Activated CD4-positive, alpha-beta T cell treated with anti-CD3 and anti-CD28 coated beads for 24 hours (primary cell): ENCODE measurements at regions not wholly inside any gene's neighbourhood (a gene's known extent, or its start where the extent isn't known, plus 50 kb on each side); places are given as distances from the start of the nearest gene placed in this dataset.
"Not testable (repeated sequence)": the region's sequence is repeated elsewhere in the genome, so short reads cannot be mapped to it uniquely, and the experiment has no call there.

ENCODE experiments used
- DNase-seq, 2 donors: peaks; one replicate each; pipeline ENCODE4 v3.0.0-alpha.2; 2020; ENCODE audit warnings: low read depth in 2 of 2

DNA sequence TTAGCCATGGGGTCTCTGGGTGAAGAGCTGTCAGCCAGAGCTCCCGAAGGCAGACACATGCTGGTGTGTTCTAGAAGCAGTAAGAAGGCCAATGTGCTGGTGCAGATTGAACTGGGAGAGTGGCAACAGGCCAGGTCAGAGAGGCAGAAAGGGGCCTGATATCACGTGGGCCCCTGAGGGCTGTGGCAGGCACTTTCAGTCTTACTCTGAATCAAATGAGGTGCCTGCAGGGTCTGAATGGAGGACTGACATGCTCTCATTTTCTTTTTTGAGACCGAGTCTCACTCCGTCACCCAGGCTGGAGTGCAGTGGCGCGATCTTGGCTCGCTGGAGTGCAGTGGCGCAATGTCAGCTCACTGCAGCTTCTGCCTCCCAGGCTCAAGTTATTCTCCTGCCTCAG, 293.8 kb downstream of the ABCC12 start:
- DNase-seq = no peak

DNA sequence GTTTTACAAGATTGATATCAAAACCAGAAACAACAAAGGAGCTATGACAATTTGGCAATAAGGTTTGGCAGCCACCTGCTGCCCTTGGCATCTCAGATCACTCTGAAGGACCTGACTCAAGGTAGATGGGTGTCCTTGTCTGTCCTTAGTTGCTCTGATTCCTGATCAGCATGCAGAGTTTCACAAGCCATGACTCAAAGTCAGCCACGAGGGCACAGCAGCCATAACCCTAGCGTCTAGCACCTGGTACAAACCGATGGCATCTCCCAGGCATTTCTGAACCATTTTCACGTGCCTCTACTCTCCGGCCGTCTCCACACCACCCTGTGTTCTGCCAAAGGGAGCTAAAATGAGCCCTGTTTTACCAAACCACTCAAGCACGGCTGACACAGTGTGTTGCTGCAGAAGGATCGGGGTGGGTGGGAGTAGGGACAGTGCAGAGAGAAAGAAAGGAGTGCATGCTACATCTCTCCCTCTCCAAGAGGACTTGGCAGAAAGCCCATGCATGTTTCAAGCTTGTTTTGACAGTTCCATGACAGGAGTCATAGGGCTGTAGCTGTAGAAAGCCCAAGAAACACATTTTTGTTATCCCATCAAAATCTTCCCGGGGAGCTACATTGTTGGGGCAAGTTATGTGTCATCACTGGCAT, 297.3 kb downstream of the ABCC12 start:
- DNase-seq = no peak

DNA sequence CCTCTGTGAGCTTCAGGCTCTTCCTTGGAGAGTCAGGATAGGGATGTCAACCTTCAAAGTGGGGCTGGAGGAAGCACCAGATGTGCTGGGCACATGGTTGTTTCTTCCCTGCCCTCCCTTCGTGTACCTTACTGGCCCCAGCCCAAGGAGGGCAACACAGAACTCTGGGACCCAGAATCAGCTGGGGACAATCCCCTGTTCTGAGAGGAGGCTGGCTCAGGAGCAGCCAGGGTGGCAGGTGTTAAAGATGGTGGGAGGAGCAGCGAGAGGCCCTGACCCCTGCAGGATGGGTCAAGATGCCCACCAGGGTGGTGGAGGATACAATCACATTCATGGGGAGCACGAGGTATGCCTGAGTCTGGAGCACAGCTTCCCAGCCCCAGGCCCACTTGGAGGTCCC, 300.4 kb downstream of the ABCC12 start:
- DNase-seq = no peak

DNA sequence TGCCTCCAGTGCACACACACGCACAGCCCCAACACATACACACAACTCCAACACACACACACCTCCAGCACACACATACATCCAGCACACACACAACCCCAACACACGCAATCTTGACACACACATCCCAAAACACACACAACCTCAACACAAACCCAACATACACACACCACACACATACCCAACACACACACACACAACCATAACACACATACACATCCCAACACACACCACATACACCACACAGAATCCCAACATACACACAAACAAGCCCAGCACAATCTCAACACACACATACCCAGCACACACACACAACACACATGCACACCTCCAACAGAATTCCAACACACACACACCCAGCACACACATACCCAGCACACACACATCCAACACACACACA, 301.1 kb downstream of the ABCC12 start:
- DNase-seq = no peak

DNA sequence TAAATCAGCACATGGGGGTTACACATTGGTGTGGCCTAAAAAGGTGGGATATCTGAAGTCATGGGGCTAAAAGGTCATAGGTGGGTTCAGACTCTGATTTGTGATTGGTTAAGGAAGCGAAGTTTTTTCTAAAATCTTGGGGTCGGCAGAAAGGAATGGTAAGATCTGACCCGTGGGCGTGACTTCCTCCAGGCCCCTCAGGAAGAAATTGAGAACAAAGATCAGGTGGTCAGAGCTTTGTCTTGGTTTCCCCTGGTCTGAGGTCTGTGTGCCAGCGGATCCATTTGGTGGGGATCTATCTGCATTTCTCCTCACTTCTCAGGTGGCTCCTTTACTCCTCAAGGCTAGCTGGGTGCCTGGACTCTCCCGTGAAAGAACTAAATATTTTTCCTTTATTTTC, 302.8 kb downstream of the ABCC12 start:
- DNase-seq = no peak

DNA sequence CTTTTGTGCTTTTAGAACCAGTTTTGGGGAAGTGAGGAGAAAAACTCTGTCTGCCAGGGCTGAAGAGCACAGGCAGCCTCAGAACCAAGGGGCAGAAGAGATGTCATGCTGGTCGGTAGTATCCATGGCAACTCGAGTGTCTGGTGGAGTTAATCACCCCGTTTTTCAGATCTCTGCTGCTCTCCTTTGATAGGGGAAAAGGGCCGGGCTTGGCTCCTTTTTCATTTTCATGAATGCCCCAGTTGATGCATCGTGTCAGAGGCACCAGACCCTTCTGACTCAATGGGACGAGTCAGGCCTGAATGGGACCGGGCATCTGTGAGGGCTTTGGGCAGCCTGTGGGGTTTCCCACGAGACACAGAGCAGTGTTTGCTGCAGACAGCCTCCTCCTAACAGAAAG, 304.6 kb downstream of the ABCC12 start:
- DNase-seq = no peak

DNA sequence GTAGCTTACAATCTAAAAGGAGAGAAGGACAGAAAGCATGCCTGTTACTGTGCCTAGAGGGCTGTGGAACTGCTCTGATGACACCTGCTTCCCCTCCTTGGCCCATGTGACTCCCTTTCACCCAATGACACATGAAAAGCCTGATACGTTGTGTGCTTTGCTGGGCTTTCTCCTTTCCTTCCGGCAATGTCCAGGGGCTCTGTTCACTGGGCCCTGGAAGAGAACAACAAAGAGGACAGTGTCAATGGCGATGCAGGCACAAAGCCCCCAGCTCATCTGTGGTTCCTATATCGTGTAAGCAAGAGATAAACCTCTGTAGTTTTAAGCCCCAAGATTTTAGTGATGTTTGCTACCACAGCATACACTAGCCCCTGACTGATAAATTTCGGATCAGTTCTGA, 306.1 kb downstream of the ABCC12 start:
- no peak for DNase-seq

DNA sequence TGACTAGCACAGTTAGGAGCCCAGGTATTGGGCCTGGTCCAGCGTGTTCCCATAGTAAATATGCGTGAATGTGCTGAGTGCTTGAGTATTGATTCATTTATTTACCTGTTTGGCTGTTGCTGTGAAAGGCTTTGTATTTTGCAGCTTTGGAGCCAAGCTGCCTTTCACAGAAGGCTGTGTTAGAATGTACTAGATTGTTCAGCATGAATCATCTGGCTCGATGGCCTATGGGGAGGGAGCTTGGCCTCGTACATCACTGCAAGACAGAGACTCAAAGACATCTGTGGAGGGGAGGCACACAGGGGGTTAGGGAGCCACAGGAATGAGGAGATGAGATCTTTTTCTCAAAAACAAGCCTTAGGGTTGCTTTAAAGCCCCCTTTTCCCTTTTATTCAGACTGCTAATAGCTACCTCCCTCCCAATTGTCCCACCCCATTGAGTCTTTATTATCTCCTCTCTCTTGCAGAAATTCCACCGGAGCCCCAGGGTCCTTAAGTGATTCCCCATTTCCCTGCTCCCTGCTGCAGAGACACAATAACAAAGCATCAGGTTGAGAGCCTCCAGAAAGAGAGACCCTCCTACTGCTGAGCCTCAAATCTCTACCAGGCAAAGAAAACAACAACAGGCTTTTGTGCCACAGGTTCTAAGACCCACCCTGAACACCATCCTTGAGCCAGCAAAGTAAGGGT, 307.2 kb downstream of the ABCC12 start:
- DNase-seq = no peak

DNA sequence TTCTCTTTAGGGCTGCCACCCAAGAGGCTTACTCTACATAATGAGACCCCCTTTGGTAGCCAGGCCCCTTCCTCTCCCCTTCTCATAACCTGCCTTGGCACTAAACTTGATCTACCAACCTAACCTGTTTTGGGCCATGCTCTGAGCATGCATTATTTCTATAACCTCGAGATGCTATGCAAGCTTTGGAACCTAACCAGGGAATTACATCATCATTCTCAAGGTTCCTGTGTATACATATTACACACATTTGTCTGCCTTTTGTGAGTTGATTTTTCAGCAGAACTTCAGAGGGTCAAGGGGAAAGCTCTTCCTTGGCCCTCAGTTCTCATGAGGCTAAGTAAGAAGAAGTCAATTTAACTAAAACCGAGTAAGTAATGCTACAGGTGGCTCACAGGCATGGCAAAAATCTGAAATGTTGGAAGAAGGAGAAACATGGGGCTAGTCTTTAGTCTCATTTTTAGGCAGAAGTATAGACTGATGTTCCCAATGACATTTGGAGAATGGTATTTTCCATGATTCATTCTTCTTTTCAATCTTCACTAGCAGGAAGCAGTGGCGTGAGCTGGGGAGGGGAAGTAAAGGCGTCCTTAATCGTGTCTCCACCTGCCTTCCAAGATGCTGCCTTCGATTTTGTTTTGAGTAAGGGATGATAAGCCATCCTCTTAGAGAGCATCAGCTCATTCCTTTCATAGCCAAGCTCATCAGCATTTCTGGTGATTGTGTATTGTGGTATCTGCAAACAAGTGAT, 308.4 kb downstream of the ABCC12 start:
- DNase-seq = no peak

DNA sequence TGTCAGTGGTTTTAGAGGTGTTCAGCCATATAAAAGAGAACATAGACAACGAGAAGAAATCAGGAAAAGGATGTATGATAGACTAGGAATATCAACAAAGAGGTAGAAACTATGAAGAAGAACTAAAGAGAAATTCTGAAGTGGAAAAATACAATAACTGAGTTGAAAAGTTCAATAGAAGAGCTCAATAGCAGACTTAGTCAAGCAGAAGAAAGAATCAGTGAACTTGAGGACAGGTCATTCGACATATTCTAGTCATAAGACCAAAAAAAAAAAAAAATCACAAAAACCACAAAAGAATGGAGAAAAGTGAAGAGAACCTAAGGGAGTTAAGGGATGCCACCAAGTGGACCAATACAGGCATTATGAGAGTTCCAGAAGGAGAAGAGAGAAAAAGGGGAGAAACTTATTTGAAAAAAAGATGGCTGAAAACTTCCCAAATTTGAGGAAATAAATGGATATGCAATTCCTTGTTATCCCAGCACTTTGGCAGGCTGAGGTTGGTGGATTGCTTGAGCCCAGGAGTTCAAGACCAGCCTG, 321.2 kb downstream of the ABCC12 start:
- no peak for DNase-seq

DNA sequence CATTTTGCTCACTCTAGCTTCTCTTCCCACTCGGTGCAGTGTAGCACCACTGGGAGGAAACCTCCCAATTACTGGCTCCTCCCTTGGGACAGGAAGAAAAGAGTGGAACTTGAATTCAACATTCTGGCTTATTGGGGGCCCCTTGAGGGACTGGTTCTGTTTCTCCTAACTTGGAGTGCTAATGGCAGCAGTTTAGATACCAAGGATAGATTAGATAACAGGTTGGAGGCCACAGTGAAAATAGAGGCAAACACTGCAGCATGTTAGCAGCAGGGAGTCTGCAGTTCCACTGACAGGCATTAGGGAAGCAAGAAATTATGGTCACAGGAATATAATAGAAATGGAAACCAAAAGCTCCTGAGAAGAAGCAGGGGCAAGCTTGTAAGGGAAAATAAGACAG, 322.0 kb downstream of the ABCC12 start:
- no peak for DNase-seq

DNA sequence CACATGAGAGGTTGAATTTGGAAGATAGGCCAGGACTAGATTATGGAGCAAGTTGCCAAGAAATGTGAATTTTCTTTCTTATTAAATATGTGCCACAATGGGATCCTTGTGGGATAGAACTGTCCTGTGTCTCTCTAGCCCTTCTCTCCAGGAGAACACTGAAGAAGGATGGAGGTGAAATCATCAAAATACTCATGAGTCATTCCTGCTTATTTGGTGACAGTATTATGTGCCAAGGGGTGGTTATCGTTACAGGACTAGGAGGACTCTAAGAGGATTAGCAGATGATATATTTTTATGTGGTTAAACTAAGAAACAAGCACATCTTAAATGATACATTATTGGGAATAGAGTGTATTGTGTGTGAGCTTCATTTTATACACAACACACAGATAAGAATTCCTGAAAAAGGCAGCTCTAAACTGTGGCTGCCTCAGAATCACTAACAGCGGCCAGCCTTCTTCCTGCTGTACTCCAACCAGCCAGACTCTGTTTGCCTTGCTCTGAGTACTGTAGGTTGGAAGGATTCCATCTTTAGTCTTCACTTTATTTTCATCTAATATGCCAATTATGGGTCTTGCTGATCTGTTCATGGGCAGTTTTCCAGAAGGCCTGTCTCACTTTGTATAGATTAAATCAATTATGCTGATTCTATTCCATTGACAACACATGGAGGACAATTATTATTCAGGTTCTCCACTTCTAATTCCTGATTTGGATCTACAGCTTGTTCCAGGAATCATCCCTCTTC, 325.8 kb downstream of the ABCC12 start:
- no peak for DNase-seq

DNA sequence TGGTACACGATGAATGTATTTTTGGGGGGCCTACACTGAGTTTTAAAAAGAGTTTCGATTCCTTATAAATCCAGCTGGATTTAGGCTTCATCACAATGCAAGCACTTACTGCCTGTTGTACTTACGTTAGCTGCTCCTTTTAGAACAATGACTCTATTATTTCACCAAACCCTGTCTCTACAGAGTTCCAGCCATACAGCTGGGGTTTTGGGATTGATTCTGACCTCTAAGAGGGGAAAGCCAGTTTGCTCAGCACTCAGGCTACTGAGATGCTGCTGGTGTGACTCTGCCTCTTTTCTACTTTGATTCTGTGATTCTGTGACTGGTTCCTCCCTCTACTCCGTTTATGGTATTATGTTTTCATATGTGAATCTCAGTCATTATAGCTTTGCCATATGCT, 329.7 kb downstream of the ABCC12 start:
- DNase-seq = no peak

DNA sequence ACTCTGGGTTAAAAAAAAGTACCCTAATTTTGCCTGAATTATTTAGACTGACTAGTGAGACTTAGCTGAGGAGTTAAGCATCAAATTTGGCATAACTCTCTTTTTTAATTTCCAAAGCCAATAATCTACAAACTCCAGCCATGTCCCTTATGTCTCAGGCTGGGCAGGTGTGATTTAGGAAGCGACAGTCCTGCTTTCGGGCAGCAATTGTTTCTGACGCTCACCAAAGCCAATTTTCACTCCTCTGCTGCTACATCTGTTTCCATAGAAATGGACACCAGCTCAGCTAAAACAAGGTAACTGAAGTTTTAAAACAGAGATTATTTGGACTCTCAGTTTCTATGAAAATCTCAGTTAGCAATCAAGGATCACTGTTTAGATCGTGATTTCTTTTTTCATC, 338.7 kb downstream of the ABCC12 start:
- no peak for DNase-seq

DNA sequence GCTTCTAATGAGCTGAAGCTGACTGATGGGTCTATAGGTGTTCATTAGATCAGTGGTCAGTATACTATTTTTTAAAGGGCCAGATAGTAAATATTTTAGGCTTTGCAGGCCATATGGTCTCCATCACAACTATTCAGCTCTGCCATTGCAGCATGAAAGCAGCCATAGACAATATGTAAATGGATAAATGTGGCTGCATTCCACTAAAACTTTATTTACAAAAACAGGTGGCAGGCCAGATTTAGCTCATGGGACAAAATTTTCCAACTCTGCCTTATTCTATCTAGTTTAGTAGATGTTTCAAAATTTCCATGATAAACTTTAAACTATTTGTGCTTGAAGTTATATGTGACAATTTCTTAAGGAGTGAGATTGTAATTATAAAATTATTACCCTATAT, 339.3 kb downstream of the ABCC12 start:
- no peak for DNase-seq

DNA sequence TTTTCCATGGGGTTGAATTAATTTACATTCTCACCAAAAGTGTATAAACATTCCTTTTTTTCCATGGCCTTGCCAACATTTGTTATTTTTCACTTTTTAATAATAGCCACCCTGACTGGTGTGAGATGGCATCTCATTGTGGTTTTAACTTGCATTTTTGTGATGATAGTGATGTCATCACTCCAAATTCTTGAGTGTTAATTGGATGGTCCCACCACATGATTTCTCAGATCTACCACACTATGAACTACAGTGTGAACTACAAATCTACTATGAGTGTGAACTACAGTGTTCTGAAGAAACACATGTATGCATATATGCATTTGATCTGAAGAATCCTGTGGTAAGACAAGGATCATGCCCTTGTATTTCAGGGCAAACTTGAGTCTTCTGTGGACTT, 340.1 kb downstream of the ABCC12 start:
- no peak for DNase-seq

DNA sequence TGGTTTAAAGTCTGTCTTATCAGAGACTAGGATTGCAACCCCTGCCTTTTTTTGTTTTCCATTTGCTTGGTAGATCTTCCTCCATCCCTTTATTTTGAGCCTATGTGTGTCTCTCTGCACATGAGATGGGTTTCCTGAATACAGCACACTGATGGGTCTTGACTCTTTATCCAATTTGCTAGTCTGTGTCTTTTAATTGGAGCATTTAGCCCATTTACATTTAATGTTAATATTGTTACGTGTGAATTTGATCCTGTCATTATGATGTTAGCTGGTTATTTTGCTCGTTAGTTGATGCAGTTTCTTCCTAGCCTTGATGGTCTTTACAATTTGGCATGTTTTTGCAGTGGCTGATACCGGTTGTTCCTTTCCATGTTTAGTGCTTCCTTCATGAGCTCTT, 344.0 kb downstream of the ABCC12 start:
- DNase-seq = not testable (repeated sequence)

DNA sequence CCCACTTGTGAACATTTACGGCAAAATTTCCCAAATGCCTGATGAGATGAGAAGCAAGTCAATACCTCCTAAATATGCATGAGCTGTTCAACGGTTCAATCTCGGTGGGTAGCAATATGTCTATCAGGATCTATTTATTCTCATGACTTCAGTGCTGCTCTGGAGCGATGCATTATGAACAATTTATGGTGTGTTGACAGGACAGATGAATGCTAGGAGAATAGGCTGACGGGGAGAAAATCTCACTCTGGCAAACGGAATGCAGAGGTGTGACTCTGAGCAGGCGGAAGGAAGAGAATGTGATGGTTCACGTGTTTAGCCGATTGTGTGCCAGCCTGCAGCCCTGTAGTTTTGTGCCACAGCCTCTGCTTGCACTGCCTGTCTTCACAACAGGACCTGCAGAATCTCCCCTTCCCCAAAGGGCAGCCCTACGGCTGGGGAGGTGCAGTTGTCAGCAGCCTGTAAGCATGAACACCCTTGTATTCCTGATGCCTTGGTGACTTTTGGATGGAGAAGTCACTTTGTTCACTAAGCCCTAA, 345.2 kb downstream of the PHKB start:
- no peak for DNase-seq

DNA sequence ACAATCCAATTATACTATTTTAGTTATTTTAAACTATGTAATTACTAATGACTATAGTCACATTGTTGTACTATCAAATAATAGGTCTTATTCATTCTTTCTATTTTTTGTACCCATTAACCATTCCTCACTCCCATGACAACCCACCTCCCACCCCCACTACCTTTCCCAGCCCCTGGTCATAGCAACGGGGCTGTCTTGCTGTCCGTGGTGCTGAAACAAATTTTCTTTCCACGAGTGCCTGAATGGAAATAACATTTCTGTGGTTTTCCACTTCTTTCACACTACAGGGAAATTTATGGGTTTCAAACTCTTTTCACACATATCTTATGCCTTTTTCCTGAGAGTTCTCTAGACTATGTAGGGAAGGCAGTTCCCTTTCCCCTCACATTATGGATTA, 326.6 kb downstream of the PHKB start:
- DNase-seq = no peak

DNA sequence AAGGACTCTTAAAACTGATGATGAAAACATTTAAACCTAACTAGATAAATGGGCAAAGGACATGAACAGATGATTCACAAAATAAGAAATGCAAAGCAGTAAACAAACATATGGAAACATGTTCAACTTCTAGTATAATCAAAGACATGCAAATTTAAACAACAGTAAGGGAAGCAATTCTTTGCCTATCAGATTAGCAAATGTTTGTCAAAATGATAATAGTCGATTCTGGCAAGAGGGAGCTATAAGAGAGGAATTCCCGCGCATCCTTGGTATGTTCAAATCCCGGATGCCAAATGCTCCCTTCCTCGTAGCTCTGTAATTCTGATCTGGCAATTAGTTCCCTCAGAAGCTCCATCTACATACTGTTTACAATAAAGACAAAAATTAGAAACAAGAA, 320.5 kb downstream of the PHKB start:
- no peak for DNase-seq

DNA sequence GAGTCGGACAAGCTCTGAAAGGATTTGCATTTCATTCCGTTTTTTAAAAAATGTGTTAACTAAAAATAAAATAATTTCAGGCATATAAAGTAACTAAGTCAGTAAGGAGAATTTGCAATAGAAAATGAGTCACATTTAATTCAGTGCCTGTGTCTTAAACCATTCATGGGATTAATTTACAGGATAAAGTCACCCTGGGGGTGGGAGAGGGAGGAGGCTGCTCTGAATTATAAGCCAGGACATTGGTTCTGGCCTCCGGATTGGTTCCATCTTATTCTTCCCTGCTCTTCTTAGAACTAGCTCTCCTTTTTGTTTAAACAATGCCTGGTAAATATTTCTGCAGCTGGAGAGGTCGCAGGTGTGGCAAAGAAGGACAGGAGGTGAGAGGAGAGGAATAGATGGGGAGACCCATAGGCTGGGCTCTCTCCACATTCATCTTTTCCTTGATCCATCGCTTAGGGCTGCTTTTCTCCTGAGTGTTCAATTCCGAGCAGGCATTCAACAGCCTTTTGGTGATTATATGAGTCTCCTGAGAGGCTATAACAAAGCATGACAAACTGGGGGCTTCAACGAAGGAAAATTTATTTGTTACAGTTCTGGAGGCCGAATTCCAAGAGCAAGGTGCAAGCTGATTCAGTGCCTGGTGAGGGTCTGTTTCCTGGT, 319.2 kb downstream of the PHKB start:
- no peak for DNase-seq
